Stimulated activated CD4-positive, alpha-beta T cell treated with anti-CD3 and anti-CD28 coated beads, Interleukin-15, amount 100 ng/mL, for 1 hour (primary cell): ENCODE measurements at regions not wholly inside any gene's neighbourhood (a gene's known extent, or its start where the extent isn't known, plus 50 kb on each side); places are given as distances from the start of the nearest gene placed in this dataset.

Experiments used
- DNase-seq, 2 donors: peaks; one replicate each; pipeline ENCODE4 v3.0.0-alpha.2; 2020; ENCODE audit warnings: low read depth in 1 of 2, low spot score in 1 of 2

DNA sequence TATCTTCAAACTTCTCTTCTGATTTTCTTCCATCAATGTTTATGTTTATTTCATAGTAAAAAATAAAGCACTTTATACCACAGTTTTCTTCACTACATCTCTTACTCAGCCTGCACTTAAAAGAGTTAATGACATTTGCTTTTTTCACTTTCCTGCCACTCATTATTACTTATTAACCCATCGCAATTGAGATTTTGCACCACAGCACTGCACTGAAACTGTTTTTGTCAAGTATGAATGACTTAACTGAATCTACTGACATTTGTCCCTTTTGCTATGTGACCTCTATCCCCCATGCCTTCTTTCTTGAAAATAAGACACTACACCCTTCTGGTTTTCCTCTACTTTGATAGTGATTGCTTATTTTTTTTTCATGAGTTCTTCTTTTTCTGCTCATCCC lies 739.7 kb upstream of the DPPA4 start:
- no peak for DNase-seq

DNA sequence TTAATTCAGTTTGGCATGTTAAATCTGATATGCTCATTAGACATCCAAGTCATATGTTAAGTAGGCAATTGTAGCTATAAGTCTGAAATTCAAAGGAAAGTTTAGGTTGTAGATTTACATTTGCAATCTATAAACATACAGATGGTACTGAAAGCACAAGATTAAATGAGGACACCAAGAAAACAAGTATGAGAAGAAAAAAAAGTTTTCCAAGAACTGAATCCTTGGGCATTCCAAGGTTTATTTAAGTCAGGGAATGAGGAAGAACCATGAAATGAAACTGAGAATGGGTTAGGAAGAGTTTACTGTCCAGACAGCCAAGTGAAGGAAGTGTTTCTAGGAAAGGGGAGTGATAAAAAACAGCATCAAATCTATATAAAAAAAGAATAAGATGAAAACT lies 756.1 kb upstream of the DPPA4 start:
- no peak for DNase-seq

DNA sequence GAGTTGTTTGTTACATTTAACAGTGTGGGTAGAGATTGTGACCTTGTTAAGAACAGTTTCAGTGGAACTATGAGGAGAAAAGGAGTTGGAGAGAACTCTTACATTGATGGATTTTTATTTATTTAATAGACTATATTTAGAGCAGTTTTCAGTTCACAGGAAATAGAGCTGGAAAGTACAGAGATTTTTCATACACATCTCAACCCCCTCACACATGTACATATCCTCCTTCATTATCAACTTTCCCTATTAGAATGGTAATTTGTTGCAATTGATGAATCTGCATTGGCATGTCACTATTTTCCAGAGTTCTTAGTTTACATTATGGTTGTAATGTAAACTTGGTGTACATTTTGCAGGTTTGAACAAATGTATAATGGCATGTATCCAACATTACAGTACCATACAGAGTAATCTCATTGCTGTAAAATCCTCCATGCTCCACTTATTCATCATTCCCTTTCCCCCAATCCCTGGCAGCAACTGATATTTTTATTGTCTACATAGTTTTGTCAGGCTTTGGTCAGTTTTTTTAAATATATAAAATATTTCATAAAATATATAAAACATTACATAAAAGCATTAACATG lies 756.6 kb upstream of the DPPA4 start:
- no peak for DNase-seq

DNA sequence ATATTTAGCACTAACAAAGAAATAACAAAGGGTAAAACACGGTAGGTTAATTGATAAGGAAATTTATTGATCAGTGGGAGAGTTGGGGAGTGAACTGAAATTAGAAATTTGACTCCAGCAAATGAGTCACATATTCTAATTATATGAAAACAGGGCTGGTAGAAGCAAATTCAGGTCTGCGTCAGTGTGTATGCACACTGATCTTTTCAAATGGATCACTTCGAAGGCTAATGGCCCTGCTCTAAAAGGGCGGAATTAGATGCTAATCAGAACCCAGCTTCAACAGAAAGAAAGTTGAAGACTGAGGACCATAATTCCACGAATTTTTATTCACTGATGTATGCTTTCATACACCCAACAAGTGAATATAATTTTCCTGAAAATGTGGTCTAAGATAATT lies 762.4 kb upstream of the DPPA4 start:
- no peak for DNase-seq

DNA sequence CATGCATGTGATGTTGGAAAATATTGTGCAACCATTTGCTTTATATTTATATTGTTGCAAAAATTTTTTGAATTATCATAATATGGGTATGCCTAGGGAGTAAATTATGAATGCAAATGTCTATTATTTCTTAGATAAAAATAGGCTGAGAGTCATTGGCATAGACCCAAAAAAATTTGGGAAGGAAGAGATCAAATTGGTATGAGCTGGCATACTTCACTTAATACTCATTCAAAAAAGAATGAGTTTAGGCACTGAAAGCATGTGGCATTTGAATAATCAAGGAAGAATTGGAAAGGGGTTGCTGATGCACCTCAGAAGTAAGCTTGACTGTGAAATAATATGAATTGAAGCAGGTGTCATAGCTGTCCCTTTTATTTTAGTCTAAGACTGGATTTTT lies 764.0 kb upstream of the DPPA4 start:
- no peak for DNase-seq

DNA sequence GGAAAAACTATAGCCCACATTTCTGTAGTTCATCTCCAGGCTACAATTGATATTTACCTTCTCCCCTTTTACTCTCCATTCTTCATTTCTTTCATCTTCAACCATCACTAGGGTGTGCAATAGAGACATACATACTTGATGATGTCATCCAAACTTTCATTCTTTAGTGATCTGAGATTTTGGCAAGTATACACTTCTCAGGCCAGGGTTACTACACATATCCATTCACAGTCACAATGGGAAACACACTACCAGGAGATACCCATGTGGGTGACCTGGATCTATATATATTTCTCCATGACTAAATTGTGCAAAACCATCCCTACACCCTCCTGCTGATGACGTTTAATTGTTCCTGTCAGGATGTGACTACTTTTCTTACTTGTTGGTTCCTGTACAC lies 769.5 kb upstream of the DPPA4 start:
- DNase-seq: no peak

DNA sequence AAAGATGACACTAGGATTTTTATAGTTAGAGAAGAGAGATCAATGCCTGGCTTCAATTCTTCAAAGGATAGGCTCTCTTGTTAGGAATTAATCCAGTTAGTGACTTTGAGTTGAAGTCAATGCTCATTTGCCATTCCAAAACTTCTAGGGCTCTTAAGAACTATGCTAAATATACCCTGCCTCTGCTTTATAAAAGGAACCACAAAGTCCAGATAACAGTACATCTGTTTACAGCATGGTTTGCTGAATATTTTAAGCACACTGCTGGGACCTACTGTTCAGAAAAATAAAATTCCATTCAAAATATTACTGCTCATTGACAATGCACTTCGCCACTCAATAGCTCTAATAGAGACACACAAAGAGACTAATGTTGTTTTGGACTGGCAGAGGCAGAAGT lies 786.6 kb upstream of the DPPA4 start:
- DNase-seq: no peak

DNA sequence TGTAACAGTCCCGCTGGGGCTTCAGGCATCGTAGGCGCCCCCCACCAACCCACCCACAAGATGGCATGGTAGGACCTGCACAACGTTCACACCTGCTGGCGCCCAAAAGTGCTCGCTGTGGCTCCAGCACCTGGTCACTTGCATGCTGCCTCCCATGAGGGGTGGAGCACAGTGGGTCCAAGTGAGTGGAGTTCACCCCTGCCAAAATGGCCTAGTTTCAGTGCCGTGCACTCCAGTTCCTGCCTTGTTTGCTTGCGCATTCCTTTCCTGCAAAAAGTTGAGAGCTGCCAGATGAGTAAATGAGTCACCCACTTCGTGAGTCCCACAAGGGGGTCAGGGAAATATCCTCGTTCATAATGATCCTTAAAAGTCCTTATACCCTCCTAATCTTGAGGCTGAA lies 788.7 kb upstream of the DPPA4 start:
- DNase-seq: no peak

DNA sequence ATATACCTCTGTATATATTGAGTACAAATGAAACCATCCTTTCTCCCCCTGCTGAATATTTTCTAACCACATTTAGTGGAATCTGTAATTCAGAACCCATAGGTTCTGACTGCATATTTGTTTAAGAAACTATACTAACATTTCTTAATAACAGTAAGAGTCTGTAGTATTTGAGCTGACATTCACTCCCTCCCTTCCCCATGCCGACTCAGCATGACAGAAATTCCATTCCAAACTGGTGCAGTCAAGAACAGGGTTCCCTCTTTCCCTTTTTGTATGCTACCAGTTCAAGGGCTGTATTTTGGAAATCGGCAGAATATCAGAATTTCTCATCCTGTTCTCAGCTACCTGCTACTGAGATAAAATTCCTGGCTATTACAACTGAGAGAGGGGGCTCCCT lies 796.6 kb upstream of the DPPA4 start:
- DNase-seq: no peak

DNA sequence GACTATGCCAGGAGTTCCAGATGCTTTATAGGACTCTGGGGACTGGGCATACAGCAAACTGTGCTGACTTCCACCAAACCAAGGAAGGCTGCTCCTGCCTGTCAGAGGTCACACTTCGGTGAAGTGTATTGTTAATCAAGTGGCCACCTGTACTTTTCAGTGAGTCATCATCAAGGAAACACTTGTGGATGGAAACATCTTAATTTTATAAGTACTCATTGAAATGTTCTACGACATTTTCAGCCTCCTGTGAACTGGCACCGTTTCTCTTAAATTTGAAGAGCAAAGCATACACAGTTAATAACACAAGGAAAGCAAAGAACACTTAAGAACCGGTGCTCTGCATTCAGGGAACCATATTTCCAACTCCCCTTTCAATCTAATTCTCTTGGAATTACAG lies 801.7 kb upstream of the DPPA4 start:
- DNase-seq: no peak

DNA sequence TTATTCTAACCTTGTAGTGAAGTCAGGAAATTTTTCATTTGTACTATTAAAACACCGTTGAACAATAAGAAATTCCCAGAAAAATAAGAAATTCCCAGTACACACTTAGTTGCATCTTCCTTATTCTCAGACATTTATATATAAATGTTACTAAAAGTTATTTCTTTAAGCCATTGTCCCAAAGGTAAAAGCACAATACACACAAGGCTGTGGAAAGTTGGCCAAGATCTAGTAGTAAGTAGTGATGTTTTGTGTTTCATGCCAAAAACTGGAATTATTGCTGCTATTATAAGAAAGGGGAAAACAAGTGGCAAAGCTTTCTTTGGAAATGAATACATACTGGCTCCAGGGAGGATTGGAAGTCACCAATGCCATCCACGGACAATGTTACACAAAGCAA lies 802.5 kb upstream of the DPPA4 start:
- no peak for DNase-seq

DNA sequence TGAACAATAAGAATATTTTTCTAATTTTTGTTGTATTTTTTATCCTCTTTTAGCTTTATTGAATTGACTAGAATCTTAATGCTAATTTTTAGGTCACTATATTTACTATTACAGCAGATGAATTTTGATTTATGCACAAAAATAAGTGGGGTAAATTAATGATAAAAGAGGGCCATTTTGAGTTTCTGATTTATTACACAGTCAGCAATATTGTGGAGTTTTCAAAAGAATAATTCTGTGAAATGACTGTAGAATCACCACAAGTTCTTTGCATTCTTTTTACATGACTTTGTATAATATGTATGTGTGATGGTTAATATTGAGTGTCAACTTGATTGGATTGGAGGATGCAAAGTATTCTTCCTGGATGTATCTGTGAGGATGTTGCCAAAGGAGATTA lies 812.4 kb upstream of the DPPA4 start:
- no peak for DNase-seq

DNA sequence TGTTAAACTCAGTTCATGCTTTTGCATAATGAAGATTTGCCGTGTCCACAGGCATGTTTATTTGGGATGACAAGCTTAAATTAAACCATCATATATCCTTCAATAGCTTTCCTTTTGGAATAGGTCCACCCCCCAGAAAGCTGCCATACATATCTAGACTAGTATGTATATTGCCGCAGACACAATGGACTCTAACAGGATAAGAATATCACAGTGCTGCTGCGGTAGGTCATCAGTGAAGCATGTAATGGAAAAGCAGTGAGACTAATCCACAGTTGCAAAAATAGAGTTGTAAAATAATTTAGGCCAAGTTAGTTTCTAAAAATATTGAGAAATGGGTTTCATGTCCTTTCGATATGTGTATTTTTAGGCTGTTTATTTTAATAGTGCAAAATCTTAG lies 819.9 kb upstream of the DPPA4 start:
- no peak for DNase-seq

DNA sequence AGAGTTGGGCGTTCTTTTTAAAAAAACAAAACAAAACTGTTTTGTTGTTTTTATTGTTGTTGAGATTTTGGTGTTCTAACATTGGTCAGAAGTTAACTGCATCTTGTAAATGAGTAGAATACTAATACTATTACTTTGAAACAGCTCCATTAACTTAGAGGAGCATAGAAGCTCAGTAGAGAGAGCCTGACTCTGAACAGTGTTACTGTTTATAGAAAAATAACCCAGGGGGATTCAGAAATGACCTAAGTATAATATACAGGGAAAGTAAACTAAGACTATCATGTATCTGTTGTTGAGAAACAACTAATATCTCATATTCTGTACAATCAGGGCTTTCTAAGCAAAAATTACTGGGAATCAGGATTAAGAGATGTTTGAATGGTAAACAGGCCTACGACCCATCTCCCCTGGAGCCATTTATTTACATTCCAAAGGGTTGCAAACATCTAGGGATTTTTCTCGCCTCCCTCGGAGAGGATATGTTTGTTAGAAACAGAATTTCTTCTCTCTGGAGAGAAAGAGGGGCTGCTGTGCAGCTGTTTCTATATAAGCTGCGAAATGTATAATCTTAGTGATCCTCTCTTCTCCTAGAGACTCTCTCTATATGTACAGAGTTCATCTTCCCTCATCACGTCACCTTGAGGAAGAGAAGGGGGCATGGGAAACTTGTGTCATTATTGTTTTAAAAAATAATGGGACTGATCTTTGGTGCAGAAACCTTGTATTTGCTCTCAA lies 827.5 kb upstream of the DPPA4 start:
- no peak for DNase-seq

DNA sequence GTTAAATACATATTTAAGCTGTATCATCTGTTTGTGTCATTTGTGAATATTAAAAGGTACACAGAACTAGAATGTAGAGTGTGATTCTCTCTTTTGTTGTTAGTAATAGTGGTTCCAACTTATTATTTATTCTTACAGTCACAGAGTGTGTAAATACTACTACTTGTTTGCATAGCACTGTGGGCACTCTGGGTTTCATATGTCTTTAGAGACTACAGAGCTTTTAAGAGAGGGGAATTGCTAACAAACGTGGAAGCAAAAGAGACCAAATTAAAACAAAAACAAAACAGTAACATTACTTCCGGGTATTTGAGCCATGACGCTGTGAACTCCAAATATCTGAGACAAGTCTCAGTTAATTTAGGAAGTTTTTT lies 828.0 kb upstream of the DPPA4 start:
- no peak for DNase-seq

DNA sequence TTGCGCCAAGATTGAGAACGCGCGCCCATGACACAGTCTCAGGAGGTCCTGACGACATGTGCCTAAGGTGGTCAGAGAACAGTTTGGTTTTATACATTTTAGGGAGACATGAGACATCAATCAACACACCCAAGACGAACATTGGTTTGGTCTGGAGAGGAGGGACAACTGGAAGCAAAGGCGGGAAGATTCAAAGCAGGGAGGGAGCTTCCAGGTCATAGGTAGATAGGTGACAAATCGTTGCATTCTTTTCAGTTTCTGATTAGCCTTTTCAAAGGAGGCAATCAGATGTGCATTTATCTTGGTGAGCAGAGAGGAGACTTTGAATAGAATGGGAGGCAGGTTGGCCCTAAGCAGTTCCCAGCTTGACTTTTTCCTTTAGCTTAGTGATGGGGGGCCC lies 828.4 kb upstream of the DPPA4 start:
- DNase-seq: no peak

DNA sequence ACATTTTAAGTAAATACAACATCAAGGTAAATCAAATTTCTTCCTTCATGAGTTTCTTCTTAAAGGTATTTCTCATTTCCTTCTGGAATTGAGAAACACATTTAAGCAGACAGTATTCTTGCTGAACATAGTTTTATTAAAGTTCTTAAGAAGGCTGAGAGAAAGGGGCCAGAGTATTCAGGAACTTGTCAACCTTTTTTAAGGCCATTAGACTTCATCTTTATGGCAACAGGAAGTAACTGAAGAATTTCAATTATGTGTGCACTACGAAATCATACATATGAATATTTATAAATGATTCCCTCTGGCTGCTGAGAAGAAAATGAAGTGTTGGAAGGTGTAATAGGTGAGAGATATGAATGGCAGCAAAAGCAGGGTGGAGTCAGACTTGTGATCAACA lies 829.4 kb upstream of the DPPA4 start:
- DNase-seq: no peak

DNA sequence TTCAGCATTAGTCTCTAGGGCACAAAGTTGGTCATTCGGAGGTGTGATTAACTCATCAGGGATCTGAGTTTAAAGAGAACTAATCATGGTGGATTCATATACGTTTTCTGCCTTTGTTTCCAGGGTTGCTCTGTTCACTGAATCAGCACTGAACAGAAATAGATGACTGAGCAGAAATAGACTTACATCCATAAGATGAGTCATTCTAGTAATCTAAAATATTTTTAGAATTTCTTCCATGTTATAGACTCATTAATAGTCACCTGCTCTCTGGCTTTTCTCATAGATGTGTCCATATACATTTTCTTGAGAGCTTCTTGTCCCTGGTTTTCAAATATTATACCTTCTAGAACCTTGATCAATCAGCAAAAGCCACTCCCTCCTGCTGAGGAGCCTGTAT lies 837.6 kb upstream of the DPPA4 start:
- DNase-seq: no peak

DNA sequence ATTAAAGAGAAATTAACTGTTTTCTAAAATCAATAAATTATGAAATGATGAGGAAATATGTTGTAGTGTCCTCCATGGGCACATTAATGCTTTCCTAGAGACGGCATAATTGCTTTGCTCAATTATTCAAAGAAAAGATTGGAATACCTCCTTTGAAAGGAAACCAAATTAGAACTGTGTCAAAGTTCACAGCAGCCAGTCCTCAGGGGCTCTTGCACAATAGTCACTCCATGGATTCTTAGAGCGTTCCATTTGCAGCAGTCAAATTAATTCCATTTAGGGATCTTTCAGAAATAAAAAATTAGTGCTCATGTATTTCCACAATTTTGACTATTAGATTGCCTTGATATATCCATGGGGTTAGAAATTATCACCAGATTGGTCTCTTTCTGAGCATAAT lies 841.6 kb upstream of the DPPA4 start:
- no peak for DNase-seq

DNA sequence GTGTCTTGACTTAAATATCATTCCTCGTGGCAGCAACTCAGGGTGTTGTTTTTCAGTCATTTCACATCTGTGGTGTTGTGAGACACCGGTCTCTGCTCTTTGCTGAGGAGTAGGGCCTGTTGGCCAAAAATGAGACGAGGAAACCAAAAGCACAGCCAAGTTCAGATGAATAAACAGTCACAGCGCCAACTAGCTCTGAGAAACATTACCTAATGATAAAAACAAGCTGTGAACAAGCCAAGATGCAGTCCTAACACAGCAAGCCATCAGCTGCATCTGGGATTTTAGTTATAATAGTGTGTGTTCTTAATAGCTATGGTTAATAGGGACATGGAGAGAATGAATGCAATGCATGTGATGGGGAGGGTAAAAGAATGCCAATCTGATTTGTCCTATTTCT lies 843.4 kb upstream of the DPPA4 start:
- DNase-seq: no peak

DNA sequence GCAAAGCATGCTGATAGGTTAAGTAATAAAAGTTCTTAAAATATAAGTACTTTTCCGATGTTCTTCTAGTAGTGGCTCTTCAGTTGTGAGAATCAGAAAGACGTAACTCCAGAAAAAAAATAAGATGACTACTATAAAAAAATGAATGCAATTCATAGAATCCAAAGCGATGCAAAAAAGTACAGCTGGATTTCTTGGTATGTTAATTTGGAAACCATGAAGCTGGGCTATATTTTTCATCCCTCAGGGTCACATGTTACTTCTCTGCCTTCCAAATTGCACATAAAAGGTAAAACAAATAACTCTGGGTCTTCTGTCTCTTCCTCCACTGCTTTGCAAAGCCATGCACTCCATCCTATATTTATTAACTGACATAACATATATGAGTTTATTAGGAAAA lies 843.9 kb upstream of the DPPA4 start:
- no peak for DNase-seq

DNA sequence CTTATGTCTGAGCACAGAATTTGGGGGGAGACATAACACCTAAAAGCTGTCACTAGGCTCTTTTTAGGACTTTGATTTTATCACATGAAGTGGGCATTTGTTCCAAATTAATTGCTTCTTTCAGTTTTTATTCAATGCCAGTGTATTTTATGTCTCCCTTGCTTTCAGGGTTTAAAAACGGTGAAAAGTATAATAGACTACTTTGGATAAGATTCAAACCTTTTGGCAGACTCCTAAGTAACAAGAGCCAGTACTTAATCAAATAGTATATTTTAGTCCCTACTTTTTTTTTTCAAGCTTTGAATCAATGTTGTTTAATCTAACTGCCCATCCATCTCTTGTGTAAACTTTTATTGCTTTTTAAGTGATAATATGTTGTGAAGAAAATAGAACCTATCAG lies 847.2 kb upstream of the DPPA4 start:
- DNase-seq: no peak

DNA sequence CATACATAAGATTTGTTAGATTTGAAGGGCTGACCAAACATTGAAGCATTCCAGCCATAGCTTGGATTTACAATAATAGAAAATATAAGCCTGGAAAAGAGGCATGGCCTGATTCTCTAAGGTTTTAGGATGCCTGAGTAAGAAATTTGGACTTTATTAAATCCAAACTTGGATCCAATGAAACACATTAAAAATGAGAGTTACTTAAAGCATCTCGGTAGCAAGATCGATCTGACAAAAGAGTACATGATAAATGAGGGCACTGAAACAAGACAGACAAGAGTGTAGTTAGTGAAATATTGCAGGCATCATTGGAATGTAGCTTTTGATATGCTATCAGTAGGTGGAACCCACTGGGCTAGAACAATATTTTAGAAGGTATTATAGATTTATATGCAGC lies 855.7 kb upstream of the DPPA4 start:
- no peak for DNase-seq
